ENCODE measurements at regions not wholly inside any gene's neighbourhood (a gene's known extent, or its start where the extent isn't known, plus 50 kb on each side); places are given as distances from the start of the nearest gene placed in this dataset.
A peak's percentile ranks its signal among the peaks of the same experiment; 100 is the strongest.

- TF ChIP-seq CTCF (IDR thresholded peaks at IDR 0.05; ENCODE audit: insufficient read depth, low read length, poor library complexity, severe bottlenecking), result no peak
- Histone ChIP-seq H3K27me3 (ENCODE audit: control insufficient read depth, insufficient read depth, low read length) (no peaks in the 10 kb centered on the region), H3K36me3 (ENCODE audit: control insufficient read depth, insufficient read depth, low read length) (no peaks in the 10 kb centered on the region), H3K4me3 (ENCODE audit: low read depth, low read length) (no peak overlapping the region)
- no peak for DNase-seq (ENCODE audit: low read depth)
Observed at GRCh38 chr1:192735298-192735915, 73.4 kb upstream of the RGS2 start.

GRCh38 chr1:192737306-192737705 lies 71.5 kb upstream of the RGS2 start:
- no peak for DNase-seq (ENCODE audit: low read depth)
- H3K36me3 ChIP-seq (ENCODE audit: control insufficient read depth, insufficient read depth, low read length), result no peaks in the 10 kb centered on the region
- no peak for TF ChIP-seq CTCF (IDR thresholded peaks at IDR 0.05; ENCODE audit: insufficient read depth, low read length, poor library complexity, severe bottlenecking)
- H3K4me3 ChIP-seq (ENCODE audit: low read depth, low read length), result no peak overlapping the region
- no peaks in the 10 kb centered on the region for H3K27me3 ChIP-seq (ENCODE audit: control insufficient read depth, insufficient read depth, low read length)

GRCh38 chr1:192739476-192740184 lies 69.2 kb upstream of the RGS2 start:
- DNase-seq (ENCODE audit: low read depth), result no peak
- Histone ChIP-seq H3K4me3 (ENCODE audit: low read depth, low read length) (no peak overlapping the region), H3K36me3 (ENCODE audit: control insufficient read depth, insufficient read depth, low read length) (no peaks in the 10 kb centered on the region), H3K27me3 (ENCODE audit: control insufficient read depth, insufficient read depth, low read length) (no peaks in the 10 kb centered on the region)
- TF ChIP-seq CTCF (IDR thresholded peaks at IDR 0.05; ENCODE audit: insufficient read depth, low read length, poor library complexity, severe bottlenecking), result no peak

GRCh38 chr1:192740214-192740613 lies 68.6 kb upstream of the RGS2 start:
- H3K27me3 ChIP-seq (ENCODE audit: control insufficient read depth, insufficient read depth, low read length), result no peaks in the 10 kb centered on the region
- no peak overlapping the region for H3K4me3 ChIP-seq (ENCODE audit: low read depth, low read length)
- no peak for DNase-seq (ENCODE audit: low read depth)
- TF ChIP-seq CTCF (IDR thresholded peaks at IDR 0.05; ENCODE audit: insufficient read depth, low read length, poor library complexity, severe bottlenecking), result no peak
- no peaks in the 10 kb centered on the region for H3K36me3 ChIP-seq (ENCODE audit: control insufficient read depth, insufficient read depth, low read length)

GRCh38 chr1:192741095-192741494 lies 67.7 kb upstream of the RGS2 start:
- Histone ChIP-seq H3K36me3 (ENCODE audit: control insufficient read depth, insufficient read depth, low read length) (no peaks in the 10 kb centered on the region), H3K4me3 (ENCODE audit: low read depth, low read length) (no peak overlapping the region), H3K27me3 (ENCODE audit: control insufficient read depth, insufficient read depth, low read length) (no peaks in the 10 kb centered on the region)
- TF ChIP-seq CTCF (IDR thresholded peaks at IDR 0.05; ENCODE audit: insufficient read depth, low read length, poor library complexity, severe bottlenecking), result no peak
- no peak for DNase-seq (ENCODE audit: low read depth)

- DNase-seq (ENCODE audit: low read depth), result peak; percentile 16
Observed at GRCh38 chr1:192747301-192747700, 61.5 kb upstream of the RGS2 start.

More at GRCh38 chr1:192747301-192747700, 61.5 kb upstream of the RGS2 start:
- no peak for TF ChIP-seq CTCF (IDR thresholded peaks at IDR 0.05; ENCODE audit: insufficient read depth, low read length, poor library complexity, severe bottlenecking)
- H3K27me3 ChIP-seq (ENCODE audit: control insufficient read depth, insufficient read depth, low read length), result no peaks in the 10 kb centered on the region
- H3K36me3 ChIP-seq (ENCODE audit: control insufficient read depth, insufficient read depth, low read length), result no peaks in the 10 kb centered on the region
- no peak overlapping the region for H3K4me3 ChIP-seq (ENCODE audit: low read depth, low read length)

Data from kidney epithelial cell (primary cell).